Natural killer cell treated with Interleukin-12 subunit alpha and Interleukin-12 subunit beta and Interleukin-15 and Interleukin-18, amount 100 ng/mL, for 72 hours (primary cell): ENCODE measurements at regions not wholly inside any gene's neighbourhood (a gene's known extent, or its start where the extent isn't known, plus 50 kb on each side); places are given as distances from the start of the nearest gene placed in this dataset.
"Not testable (repeated sequence)": the region's sequence is repeated elsewhere in the genome, so short reads cannot be mapped to it uniquely, and the experiment has no call there.

Experiments used
- ATAC-seq, 2 donors: fragments of 150-1000 bp; cut with Tn5 transposase in 1 of 2; sonication (Bioruptor Pico), chemical (Tn5 transposase) in 1 of 2; 2 replicates each; pipeline ENCODE4 v1.10.0; 2021
- DNase-seq: peaks from one replicate; pipeline ENCODE4 v3.0.0; 2022; ENCODE audit warnings: low spot score
- H3K27ac Mint-ChIP-seq, 2 donors: 1 replicate in 1 of 2; 2 replicates in 1 of 2; pipeline ENCODE4 v1.8.0; 2022; ENCODE audit warnings: mixed read lengths in 2 of 2, mild to moderate bottlenecking in 1 of 2, moderate library complexity in 1 of 2
- H3K27me3 Mint-ChIP-seq, 2 donors: 1 replicate in 1 of 2; 2 replicates in 1 of 2; pipeline ENCODE4 v1.8.0; 2022; ENCODE audit warnings: mixed read lengths in 2 of 2
- H3K36me3 Mint-ChIP-seq: one replicate; pipeline ENCODE4 v1.8.0; 2022; ENCODE audit warnings: mixed read lengths
- H3K4me1 Mint-ChIP-seq, 2 donors: 1 replicate in 1 of 2; 2 replicates in 1 of 2; pipeline ENCODE4 v1.8.0; 2022; ENCODE audit warnings: low read depth in 2 of 2, mixed read lengths in 2 of 2, mild to moderate bottlenecking in 1 of 2
- H3K4me3 Mint-ChIP-seq: one replicate; pipeline ENCODE4 v1.8.0; 2022; ENCODE audit warnings: mixed read lengths
- H3K9me3 Mint-ChIP-seq: 2 replicates; pipeline ENCODE4 v1.8.0; 2022; ENCODE audit warnings: mixed read lengths

DNA sequence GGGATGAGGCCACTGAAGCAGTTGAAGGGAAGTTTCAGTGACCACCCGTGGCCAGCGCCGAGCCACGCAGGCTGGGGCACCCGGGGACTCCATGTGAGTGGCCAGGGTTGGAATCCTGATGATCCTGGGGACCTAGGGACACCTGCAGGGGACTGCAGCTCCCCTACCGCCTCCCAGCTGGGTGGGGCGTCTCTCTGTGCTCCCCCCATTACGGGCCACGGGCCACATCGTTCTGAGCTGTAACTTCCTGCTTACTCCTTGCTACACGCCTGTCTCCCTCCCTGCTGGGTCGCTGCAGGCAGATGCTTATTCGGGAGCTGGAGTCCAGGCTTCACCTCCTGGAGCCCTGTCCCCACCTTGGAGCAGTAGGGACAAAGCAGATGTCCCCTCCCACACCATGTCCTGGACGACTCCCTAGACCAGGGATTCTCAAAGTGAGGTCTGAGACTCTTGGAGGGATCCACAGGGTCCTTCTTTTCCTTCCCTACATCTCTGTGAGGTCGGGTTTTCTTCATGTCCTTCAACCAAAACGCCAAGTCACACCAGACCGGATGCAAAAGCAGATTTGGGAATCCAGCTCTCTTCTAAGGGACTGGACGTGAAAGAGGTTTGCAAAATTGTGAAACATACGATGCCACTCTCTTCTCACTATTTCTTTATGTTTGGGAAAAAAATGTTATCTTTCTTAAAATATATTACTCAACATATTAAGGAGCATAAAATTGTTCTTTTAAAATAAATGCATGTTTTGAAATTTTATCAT, 85.9 kb upstream of the NCOR2 start:
- Mint-ChIP-seq H3K4me1 (peaks cover 0 to 2% of the 10 kb centered on the region in 2 donors), H3K36me3 (peaks cover under 1% of the 10 kb centered on the region), H3K27me3 (peaks cover 13 to 21% of the 10 kb centered on the region in 2 donors), H3K27ac (no peak overlapping the region), H3K4me3 (no peak overlapping the region), H3K9me3 (no peaks in the 10 kb centered on the region)
- DNase-seq: no peak
- ATAC-seq: peak in 1 of 2 donors; percentile 14

DNA sequence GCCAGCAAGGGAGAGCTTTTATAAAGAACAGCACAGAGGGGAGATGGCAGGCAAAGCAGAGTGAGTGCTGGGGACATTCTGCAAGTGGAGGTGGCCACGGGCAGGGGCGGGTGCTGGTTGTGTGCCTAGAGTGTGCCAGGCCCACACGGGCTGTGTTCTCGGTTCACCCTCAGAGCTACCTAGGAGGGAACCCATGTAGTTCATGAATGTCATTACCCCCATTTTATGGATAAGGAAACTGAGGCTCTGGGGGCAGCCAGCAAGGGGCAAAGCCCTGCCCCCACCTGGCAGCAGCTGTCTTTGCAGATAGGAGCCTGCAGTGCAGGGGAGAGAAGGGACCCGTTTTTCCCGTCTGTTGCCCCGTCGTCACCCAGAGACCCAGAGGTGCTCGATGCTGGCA, 85.2 kb upstream of the NCOR2 start:
- Mint-ChIP-seq H3K4me3 (no peak overlapping the region), H3K27ac (no peak overlapping the region), H3K27me3 (peaks cover 18 to 23% of the 10 kb centered on the region in 2 donors), H3K9me3 (no peaks in the 10 kb centered on the region), H3K4me1 (peaks cover 0 to 2% of the 10 kb centered on the region in 2 donors), H3K36me3 (peaks cover 7% of the 10 kb centered on the region)
- no peak for ATAC-seq
- no peak for DNase-seq

DNA sequence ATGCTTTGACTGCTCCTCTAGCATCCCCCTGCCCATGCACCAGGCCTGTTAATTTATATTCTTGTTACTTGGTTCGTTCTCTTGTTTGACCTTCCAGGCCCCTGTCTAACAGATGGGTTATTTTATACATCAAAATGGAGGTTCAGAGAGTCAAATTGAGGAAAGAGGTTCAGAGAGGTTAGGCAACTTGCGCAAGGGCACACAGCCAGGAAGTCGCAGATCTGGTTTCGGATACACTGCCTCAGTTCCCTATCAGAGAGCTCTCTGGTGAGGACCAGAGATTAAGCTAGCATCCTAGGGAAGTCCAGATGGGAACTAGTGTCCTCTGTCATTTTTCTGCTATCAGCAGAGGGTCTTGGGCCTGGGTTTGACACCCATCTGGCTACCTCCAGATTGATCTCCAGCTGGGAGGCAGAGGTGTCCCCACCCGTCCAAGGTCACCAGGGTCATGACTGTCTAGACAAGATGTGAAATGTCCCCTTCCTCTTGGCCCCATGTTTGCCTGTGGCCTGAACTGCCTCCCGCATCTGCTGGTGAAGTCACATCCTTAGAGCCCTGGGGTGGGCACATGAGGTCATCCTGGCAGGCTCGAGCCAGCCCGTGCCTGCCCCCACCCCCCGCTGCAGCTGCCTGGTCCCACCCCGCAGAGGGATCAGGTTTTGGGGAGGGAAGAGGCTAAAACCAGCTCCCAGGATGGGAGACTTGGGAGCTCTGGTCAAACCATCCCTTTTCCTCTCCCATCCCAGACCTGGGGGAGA, 84.3 kb upstream of the NCOR2 start:
- peaks cover 9% of the 10 kb centered on the region for H3K36me3 Mint-ChIP-seq
- no peak overlapping the region for H3K27ac Mint-ChIP-seq
- H3K9me3 Mint-ChIP-seq: no peaks in the 10 kb centered on the region
- DNase-seq (no peak), ATAC-seq (peak in 1 of 2 donors; percentile 30)
- no peak overlapping the region for H3K4me3 Mint-ChIP-seq
- H3K4me1 Mint-ChIP-seq: peaks cover under 1 to 2% of the 10 kb centered on the region in 2 donors
- peaks cover 17 to 22% of the 10 kb centered on the region in 2 donors for H3K27me3 Mint-ChIP-seq

DNA sequence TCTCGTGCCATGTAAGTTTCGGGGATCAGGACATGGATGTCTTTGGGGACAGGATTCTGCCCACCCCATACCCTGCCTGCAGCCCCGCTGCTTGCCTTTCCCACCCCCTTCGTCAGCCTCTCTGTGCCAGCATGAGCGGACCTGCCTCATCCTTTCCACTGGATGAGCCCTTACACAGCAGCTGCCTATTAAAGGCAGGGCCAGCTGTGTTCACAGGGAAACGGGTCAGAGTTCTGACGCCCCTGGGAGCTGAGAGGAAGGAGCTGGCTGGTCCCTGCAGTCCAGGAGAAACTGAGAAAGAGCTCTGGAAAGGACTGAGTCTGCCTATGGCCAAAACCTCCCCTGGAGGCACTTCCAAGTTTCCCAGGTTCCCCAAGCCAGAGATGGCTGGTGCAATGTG, 83.5 kb upstream of the NCOR2 start:
- no peak for ATAC-seq
- Mint-ChIP-seq H3K27ac (no peak overlapping the region), H3K4me3 (no peak overlapping the region), H3K9me3 (no peaks in the 10 kb centered on the region), H3K4me1 (peaks cover 6% of the 10 kb centered on the region in 2 donors), H3K27me3 (peaks cover 15 to 21% of the 10 kb centered on the region in 2 donors), H3K36me3 (peaks cover 9% of the 10 kb centered on the region)
- DNase-seq: no peak

DNA sequence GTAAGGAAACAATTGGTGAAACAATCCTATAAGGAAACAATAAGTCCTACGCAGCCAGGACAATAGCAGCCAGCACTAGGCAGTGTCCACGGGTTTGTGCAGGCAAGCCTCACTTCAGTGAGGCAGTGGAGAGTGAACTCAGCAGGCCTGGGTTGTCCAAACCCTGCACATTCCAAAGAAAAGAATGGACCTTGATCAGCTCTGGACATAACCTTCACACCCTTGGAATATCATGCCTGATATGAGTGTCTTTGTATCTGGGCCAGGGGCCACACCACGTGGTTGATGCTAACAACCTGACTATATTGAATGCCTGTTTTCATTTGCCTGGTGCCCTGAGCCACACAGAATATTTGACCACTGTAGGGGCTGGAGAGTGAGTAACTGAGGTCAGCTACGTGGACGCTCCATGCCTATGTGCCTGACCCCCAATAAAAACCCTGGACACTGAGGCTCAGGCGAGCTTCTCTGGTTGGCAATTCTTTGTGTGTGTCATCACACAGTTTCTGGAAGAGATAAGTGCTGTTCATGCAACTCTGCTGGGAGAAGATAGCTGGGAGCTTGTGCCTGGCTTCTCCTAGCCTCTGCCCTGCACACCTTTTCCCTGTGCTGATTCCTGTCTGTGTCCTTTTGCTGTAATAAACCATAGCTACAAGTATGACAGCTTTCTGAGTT, 81.4 kb upstream of the NCOR2 start:
- H3K4me1 Mint-ChIP-seq: peaks cover 6 to 10% of the 10 kb centered on the region in 2 donors
- peaks cover 26 to 29% of the 10 kb centered on the region in 2 donors for H3K27me3 Mint-ChIP-seq
- no peak overlapping the region for H3K4me3 Mint-ChIP-seq
- DNase-seq: no peak
- no peaks in the 10 kb centered on the region for H3K9me3 Mint-ChIP-seq
- no peak for ATAC-seq
- H3K27ac Mint-ChIP-seq: no peak overlapping the region
- H3K36me3 Mint-ChIP-seq: peaks cover 9% of the 10 kb centered on the region

DNA sequence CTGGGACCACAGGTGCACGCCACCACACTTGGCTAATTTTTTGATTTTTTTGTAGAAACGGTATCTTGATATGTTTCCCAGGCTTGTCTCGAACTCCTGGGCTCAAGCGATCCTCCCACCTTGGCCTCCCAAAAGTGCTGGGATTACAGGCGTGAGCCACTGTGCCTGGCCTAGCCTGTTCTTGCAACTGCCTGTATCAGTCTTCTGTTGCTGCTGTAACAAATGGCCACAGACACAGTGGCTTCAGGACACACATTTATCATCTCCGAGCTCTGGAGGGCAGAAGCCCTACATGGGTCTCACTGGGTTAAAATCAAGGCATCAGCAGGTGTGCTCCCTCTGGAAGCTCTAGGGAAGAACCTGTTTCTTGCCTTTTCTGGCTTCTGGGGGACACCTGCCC, 79.9 kb upstream of the NCOR2 start:
- H3K27ac Mint-ChIP-seq: peak overlapping the region in 1 of 2 donors; percentile 1
- no peak overlapping the region for H3K4me3 Mint-ChIP-seq
- H3K9me3 Mint-ChIP-seq: no peaks in the 10 kb centered on the region
- no peak for DNase-seq
- peaks cover 26 to 29% of the 10 kb centered on the region in 2 donors for H3K27me3 Mint-ChIP-seq
- H3K4me1 Mint-ChIP-seq: peaks cover 6 to 8% of the 10 kb centered on the region in 2 donors
- H3K36me3 Mint-ChIP-seq: peaks cover 9% of the 10 kb centered on the region
- ATAC-seq: no peak

DNA sequence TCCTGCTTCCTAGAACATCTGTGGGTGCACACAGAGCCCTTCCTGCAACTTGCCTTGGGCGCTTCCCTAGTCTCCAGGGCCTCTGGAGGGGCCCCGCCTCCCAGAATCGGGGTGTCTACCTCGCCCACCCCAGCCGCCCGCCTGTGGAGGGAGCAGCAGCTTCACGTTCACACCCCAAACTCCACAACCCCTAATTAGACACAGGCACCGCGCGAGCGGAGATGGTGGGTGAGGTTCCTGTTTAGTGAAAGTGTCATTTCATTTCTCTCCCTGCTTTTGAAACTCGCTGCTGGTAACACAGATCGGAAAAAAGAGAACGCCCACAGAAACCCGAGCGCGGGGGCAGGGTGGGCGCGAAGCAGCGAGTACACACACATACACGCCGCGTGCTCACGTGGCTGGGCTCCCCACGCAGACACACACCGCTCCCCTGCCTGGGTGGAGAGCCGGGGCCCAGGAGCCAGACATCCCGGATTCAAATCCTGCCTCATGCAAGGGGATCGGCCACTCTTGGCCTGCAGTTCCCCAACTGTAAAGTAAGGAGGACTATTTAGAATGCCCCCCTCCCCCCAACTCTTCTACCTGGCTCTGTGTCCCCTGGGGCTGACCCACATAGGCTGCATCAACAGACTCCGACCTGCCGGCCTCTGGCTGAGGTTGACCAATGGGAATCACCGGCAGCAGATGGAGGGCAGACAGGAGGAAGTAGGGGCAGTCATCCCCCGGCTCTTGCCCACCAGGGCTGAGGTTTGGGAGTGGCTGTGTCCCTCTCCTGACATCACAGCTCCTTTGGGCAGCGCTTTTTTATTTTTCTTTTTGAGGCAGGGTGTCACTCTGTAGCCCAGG, 79.2 kb upstream of the NCOR2 start:
- DNase-seq: no peak
- Mint-ChIP-seq H3K4me1 (peaks cover 6 to 8% of the 10 kb centered on the region in 2 donors), H3K27me3 (peaks cover 26 to 29% of the 10 kb centered on the region in 2 donors), H3K36me3 (peaks cover 9% of the 10 kb centered on the region), H3K9me3 (no peaks in the 10 kb centered on the region), H3K4me3 (no peak overlapping the region), H3K27ac (no peak overlapping the region)
- peak in 1 of 2 donors; percentile 31 for ATAC-seq

DNA sequence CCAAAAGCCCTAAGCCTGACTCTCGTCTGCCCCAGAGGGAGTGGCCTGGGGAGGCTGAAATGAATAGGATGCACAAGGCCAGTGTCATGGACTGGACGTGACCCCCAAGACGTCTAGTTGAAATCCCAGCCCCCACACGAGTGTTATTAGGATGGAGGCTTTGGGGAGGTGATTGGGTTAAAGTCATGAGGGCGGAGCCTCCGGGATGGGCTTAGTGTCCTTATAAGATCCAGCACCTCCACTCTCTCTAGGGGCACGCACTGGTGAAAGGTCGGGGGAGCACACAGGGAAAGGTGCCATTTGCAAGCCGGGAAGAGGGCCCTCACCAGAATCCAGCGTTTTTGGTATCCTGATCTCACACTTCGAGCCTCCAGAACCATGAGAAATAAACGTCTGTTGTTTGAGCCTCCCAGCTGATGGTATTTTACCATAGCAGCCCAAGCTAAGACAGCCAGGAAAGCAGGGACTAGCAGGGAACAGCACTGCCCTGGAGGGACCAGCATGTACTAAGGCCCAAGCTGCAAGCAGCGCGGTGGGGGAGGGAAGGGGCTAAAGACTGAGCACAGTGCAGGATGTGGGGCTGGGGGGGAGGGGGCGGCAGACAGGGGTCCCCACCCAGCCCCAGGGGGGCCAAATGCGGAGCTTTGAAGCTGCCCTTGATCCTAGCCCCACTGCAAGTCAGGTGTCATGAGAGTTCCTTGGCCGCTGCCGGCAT, 78.3 kb upstream of the NCOR2 start:
- Mint-ChIP-seq H3K9me3 (no peaks in the 10 kb centered on the region), H3K4me1 (peaks cover 6 to 8% of the 10 kb centered on the region in 2 donors), H3K27ac (no peak overlapping the region), H3K36me3 (peaks cover 9% of the 10 kb centered on the region), H3K4me3 (peak overlapping the region; percentile 34), H3K27me3 (peaks cover 21 to 27% of the 10 kb centered on the region in 2 donors)
- no peak for DNase-seq
- no peak for ATAC-seq

DNA sequence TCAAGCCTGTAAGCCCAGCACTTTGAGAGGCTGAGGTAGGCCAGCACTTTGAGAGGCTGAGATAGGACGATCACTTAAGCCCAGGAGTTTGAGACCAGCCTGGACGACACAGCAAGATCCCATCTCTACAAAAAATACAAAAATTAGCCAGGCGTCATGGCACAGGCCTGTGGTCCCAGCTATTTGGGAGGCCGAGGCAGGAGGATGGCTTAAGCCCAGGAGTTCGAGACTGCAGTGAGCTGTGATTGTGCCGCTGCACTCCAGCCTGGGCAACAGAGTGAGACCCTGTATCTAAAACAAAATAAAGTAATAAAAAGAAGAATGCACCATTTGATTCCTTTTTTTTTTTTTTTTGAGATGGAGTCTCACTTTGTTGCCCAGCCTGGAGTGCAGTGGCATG, 76.4 kb upstream of the NCOR2 start:
- not testable (repeated sequence) for ATAC-seq, H3K27ac Mint-ChIP-seq, H3K36me3 Mint-ChIP-seq, H3K9me3 Mint-ChIP-seq, H3K4me1 Mint-ChIP-seq, DNase-seq, H3K4me3 Mint-ChIP-seq
- H3K27me3 Mint-ChIP-seq: peaks cover 28 to 35% of the 10 kb centered on the region in 2 donors

DNA sequence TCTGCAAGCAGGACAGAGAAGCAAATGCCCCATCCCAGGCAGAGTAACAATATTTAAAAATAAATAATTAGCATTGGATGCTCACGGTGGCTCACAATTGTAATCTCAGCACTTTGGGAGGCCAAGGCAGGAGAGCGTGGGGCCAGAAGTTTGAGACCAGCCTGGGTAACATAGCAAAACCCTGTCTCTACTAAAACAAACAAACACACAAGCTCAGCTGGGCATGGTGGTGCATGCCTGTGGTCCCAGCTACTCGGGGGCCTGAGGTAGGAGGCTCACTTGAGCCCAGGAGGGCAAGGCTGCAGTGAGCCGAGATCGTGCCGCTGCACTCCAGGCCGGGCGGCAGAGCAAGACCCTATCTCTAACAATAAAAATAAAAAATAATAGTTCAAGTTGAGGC, 74.7 kb upstream of the NCOR2 start:
- H3K27ac Mint-ChIP-seq: no peak overlapping the region

DNA sequence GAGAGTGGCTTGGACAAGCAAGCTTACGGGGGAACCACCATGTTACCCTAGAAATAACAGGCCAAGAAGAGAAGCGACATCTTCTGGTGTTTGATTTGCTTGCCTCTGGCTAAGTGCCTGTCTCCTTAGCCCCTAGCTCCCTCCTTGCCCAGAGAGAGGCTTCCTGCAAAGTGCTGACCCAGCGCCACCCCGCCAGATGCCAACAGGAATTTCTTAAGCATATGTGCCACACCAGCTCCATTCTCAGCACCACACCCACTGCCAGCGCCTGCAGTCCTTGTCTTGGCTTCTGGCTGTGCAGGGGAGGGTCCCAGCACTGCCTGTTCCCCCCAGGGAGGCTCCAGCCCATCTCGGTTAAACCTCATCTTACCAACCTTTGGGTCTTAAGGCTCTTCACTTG, 74.2 kb upstream of the NCOR2 start:
- H3K4me3 Mint-ChIP-seq: no peak overlapping the region
- H3K9me3 Mint-ChIP-seq: no peaks in the 10 kb centered on the region
- no peaks in the 10 kb centered on the region for H3K36me3 Mint-ChIP-seq
- peaks cover 8 to 9% of the 10 kb centered on the region in 2 donors for H3K4me1 Mint-ChIP-seq
- no peak for ATAC-seq
- H3K27me3 Mint-ChIP-seq: peaks cover 23 to 26% of the 10 kb centered on the region in 2 donors
- DNase-seq: no peak
- H3K27ac Mint-ChIP-seq: no peak overlapping the region

More for the DNA sequence above, 74.7 kb upstream of the NCOR2 start:
- Mint-ChIP-seq H3K9me3 (no peaks in the 10 kb centered on the region), H3K27me3 (peaks cover 23 to 26% of the 10 kb centered on the region in 2 donors), H3K4me1 (peaks cover 6 to 8% of the 10 kb centered on the region in 2 donors), H3K4me3 (no peak overlapping the region), H3K36me3 (no peaks in the 10 kb centered on the region)
- ATAC-seq (no peak), DNase-seq (no peak)

DNA sequence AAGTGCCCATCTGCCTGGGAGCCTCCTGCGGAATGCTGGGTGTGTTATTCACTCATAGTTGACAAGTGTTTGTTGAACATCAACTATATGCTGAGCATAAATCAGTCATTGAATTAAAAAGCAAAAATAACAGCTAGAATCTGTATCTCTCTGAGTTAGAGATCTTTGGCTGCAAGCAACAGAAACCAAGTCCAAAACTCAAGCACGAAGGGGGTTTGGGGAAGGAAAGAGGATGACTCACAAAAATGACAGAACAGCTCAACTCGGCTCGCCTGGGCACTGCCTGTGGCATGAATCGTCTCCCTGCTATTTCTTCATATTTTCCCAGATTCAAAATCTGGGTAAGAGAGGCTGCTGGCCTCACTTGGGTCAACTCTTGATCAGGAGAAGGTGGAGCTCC, 72.6 kb upstream of the NCOR2 start:
- no peaks in the 10 kb centered on the region for H3K36me3 Mint-ChIP-seq
- DNase-seq (no peak), ATAC-seq (no peak)
- no peak overlapping the region for H3K27ac Mint-ChIP-seq
- H3K4me3 Mint-ChIP-seq: no peak overlapping the region
- peaks cover 4 to 13% of the 10 kb centered on the region in 2 donors for H3K4me1 Mint-ChIP-seq
- H3K9me3 Mint-ChIP-seq: no peaks in the 10 kb centered on the region
- peaks cover 19 to 25% of the 10 kb centered on the region in 2 donors for H3K27me3 Mint-ChIP-seq
